SIG-M5 treated with dmso at 0.1 percent for 504 hours (cell line): ENCODE measurements at regions not wholly inside any gene's neighbourhood (a gene's known extent, or its start where the extent isn't known, plus 50 kb on each side); places are given as distances from the start of the nearest gene placed in this dataset.
"Not testable (repeated sequence)": the region's sequence is repeated elsewhere in the genome, so short reads cannot be mapped to it uniquely, and the experiment has no call there.

Experiments used
- DNase-seq: peaks from one replicate; lab custom pipeline; 2025; ENCODE audit not compliant: unreplicated experiment; lab: John Stamatoyannopoulos, UW

DNA sequence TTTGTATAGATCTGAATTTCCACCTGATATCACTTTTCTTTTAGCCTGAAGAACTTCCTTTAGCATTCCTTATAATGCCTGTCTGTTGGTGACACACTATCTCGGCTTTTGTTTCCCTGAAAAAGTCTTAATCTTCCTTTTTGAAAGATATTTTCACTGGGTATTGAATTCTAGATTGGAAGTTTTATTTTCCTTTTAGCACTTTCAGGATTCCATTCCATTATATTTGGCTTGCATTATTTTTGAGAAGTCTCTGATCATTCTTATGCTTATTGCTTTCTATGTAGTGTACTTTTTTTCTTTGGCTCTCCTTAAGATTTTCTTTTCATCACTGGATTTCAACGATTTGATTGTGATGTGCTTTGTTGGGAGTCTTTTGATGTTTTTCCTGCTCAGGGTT lies 510.7 kb downstream of the RWDD3 start:
- DNase-seq, result no peak

DNA sequence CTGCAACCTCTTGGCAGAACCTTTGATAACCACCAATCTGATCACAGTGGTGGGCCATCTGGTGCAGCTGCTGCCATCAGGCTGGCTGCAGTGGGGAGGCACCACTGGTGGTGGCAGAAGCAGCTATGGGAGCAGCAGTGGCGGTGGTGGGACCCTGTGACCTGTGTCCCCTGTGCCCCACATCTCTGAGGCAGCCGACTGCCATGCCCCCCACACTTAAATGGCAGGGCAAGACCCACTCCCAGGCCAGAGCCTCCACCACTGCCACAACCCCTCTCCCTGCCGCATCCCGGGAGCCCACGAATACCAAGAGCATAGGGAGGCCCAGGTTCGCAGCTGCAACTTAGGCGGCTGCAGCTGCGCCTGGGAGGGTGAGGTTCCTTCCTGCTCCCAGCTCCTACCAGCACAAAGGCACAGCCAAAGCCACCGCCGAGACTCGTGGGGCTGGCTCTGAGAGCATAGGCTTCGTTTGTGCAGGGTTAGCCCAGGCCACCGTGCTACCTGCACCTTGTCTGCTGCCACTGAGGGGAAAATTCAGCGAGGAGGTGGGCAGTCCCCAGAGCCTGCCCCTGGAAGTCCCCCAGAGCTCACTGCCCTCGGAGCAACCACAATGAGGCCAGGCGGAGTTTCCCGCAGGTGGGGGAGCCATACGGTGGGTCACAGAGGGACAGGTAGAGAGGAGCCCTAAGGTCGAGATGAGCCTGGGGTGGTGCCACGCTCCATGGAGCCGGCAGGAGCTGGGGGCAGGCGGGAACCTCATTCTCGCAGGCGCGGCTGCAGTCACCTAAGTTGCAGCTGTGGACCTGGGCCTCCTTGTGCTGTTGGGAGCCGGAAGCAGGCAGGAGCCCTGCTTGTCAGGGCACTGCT lies 518.7 kb downstream of the RWDD3 start:
- DNase-seq, result no peak

DNA sequence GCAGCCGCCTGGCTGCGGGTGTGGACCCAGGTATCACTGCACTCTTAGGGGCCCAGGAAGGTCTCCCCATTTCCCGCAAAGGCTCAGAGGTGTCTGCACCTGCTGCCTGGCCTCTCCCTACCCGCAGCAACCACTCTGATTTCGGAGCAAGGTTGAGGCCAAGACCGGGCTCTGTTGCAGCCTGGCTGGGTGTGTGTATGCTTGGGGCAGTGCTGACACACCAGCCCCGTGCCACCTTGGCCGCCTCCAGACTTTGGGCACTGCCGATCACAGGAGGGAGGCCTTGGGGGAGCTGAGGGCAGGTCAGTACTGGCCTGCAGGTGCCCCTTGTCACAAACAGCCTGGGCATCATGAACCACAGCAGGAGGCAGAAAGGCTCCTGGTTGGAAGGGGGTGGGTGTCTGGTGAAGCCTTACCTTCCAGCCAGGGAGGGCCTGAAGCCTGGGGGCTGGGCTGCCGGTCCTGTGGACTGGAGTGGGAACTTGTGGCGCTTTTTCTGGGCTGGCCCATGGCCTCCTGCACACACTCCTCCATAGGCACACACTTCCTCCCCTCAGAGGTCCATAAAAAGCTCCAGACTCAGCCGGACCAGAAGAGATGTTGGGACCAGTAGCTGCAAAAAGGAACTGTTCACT lies 519.5 kb downstream of the RWDD3 start:
- no peak for DNase-seq

DNA sequence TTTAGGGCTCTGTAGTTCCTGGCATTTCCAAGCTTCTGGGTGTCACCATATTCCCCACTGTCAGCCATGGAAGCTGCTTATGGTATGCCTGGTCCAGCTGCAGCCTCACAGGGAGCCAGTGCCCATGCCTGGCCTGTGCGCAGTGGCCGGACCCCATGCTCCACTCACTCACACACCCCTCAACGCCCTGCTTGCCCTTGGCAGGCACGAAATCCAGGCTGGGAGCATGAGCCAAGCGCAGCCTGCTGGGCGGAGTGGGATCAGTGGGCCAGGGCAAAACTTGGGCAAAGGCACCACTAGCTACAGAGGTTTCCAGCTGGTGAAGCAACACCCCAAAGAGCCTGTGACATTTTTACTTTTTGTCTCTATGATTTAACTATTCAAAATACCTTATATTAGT lies 520.4 kb downstream of the RWDD3 start:
- no peak for DNase-seq

DNA sequence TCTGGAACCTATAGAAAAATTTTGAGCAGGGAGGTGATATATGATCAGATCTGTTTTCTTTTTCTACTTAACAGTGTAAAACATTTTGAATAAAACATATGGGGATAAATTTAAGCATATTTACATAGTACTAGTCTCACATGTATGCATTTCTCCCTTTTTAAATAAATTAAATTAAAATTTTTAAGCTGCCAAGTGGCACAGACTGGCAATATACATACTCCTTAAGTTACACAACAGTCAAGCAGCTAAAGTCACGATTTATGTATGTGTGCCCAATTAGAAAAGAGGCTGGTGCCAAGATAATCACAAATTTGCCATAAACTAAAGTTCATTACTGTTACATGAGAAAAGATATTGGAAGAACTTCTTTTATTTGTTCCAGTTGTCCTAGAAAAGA lies 532.0 kb downstream of the RWDD3 start:
- DNase-seq, result no peak

DNA sequence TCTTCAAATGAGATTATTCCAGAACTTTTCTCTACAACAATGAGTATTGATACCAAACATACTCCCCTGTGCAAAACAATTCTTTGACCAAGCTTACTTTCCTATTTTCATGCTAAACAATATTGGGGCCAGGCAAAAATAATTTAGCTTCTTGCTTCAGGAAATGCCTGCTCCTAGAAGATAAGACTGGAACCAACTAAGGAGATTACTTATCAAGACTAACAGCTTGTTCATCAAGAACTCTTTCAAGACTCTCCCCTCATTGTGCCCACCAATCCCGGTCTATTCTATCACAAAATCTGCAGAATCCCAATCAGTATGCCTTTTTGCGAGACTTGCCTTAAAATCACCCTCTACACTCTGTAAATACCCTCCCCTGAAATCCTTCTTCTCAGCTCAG lies 536.6 kb downstream of the RWDD3 start:
- DNase-seq, result no peak

DNA sequence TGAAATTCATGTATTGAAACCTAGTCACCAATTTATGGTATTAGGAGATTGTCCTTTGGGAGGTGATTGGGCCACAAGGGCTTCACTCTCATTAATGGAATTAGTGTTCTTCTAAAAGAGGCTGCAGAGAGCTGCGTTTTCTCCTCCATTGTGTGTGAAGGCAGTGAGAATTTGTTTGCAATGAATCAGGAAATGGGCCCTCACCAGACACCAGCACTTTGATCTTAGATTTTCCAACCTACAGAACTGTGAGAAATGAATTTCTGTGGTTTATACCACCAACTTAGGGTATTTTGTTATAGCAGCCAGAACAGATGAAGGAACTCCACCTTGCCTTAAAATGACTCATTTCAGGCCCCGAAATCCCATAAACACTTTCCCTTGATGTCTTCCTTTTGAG lies 544.2 kb downstream of the RWDD3 start:
- DNase-seq, result no peak

DNA sequence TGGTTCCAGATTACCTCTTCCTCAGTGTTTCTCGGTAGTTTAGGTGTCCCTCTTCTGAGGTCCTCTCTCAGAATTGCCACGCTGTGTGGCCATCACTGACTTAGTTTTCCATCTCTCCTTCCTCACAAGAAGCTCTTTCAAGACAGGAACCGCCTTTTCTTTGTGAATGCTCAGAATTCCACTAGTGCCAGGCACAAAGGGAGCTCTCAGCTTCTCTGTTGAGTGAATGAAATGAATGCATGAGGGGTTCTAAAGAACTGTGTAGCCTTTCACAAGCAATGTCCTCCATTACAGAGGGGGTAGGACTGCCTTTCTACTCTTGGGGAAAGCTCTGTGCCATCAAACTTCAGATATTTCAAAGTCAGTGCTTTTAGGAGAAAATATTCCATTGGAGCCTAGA lies 546.8 kb downstream of the RWDD3 start:
- no peak for DNase-seq

DNA sequence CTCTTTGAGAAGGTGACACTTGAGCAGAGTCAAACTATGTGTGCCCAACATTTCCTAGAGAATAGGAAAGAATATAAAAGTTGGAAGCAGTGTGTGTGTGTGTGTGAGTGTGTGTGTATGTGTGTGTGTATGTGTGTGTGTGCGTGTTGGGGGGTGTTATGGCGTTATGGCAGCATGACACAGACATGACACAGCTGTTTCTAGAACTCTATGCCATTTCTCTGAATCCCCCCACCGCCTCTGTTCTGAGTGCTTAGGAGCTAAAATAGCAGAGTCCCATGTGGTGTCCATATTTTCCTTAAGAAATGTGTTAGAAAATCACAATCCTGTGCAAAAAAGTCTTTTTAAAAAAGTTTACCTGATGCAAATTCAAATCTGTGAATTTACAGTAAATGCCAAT lies 556.1 kb downstream of the RWDD3 start:
- DNase-seq, result no peak

DNA sequence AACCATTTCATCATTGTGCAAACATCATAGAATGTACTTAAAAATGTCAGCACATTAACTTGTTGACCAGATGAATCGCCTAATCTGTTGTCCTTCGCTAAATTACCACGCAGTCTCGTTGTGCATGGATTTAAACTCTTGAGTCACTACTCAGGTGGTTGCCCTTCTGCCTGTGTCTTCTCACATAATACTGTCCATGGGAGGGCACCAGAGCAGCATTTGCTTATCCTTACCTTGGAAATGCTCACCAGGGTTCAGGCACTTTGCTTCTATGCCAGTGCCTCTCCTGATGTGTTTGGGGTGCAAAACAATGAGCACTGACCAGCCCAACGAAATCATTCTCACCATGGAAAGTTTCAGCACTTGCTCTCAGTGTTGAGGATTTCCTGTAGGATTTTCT lies 559.9 kb downstream of the RWDD3 start:
- DNase-seq, result peak; percentile 0

DNA sequence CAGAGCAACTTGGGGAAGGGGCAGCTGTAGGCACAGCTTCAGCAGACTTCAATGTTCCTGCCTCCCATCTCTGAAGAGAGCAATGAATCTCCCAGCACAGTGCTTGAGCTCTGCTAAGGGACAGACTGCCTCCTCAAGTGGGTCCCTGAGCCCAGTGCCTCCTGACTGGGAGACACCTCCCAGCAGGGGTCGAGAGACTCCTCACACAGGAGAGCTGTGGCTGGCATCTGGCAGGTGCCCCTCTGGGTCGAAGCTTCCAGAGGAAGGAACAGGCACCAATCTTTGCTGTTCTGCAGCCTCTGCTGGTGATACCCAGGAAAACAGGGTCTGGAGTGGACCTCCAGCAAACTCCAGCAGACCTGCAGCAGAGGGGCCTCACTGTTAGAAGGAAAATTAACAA lies 563.8 kb downstream of the RWDD3 start:
- DNase-seq, result not testable (repeated sequence)

DNA sequence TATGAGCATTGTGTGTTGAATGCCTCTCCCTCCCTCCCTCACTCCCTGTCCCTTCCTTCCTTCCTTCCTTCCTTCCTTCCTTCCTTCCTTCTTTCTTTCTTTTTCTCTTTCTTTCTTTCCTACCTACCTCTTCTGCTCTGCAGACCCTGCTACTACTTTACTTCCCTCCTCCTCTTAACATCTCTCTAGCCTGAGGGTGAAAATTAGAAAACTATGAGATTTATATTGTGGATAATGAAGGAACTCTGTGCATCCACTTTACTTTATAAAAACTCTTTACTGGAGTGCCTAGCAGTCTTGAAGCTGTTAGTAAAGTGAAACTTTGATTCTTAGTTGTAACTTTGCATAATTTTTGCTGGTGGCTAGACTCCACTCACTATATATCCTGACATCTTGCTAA lies 572.2 kb downstream of the RWDD3 start:
- DNase-seq, result no peak

DNA sequence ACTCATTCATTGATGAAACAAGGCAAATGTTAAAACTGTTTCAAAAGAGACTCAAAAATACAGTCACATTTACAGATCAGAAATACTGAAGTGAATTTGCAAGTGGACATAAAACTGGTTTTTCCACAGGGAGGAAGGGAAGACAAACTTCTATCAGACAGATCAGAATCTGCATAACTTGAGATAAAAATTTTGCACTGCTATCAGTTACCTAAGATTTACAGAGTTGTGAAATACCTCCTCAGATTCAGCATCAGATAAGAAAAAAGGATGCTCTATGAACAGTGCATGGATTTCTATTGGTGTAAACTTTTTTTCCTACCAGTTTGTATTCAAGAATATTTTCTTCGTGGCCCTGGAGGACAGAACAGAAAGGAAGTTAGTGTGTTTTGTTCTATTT lies 575.4 kb downstream of the RWDD3 start:
- DNase-seq, result no peak

DNA sequence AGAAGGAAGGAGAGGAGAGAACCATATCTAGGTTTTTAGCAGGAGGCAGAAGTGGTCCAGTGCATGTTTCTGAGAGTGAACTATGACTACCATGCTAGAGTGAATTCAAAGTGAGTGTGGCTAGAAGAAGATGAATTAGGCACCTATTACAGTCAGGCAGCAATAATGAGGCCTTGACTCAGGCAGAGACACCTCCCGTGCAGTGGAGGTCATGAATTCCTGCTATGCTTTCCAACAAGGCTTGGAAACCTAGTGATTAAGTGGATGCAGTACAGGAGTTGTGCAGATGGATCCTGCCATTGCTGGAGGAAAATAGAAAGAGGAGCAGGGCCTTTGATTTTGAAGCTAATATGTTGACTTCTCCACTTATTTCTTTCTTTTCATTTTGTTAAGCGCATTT lies 581.5 kb downstream of the RWDD3 start:
- DNase-seq, result no peak

DNA sequence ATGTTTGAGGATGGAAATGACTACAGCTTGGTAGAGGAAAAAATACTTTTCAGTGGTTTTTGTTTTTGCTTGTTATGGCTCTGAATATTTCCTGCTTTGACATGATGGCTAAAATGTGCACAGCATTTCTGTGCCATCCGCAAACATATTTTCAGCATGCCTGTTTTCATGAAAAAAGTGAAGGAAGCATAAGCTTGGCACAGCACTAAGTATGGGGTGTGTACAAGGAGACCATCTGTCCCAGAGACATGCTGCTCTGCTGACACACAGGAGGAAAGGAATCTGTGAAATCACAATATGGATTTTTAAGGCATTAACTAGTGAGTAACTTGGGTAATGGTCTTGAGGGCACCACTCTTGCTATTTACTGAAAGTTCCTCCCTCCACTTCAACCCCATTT lies 595.5 kb downstream of the RWDD3 start:
- no peak for DNase-seq

DNA sequence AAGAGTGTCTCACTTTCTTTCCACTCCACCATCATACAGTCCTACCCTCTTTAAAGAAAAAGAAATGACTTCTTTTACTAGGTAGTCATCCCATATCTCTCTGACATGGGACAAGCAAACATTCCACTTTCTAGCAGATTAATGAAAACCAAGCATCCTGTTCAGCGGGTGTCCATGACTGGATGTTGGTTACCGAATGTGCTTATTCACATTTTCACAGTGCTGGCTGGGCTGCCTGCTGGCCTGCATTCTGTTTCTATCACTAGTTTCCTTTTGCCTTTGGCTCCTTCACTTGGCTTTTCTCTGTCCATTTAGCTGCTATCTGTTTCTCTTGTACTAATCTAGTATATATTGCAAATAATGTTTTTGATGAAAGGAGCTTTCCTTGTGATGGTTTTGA lies 598.4 kb downstream of the RWDD3 start:
- DNase-seq, result no peak

DNA sequence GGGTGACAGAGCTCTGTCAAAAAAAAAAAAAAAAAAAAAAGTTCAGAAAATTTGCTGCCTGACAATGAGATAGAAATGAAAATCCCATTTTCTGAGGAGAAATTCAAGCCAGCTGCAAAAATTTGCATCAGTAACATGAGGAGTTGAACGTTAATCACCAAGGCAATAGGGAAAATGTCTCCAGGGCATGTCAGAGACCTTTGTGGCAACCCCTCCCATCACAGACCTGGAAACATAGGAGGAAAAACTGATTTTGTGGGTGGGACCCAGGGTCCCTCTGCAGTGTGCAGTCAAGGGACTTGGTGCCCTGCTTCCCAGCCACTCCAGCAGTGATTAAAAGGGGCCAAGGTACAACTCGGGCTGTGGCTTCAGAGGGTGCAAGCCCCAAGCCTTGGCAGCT lies 615.4 kb downstream of the RWDD3 start:
- no peak for DNase-seq

DNA sequence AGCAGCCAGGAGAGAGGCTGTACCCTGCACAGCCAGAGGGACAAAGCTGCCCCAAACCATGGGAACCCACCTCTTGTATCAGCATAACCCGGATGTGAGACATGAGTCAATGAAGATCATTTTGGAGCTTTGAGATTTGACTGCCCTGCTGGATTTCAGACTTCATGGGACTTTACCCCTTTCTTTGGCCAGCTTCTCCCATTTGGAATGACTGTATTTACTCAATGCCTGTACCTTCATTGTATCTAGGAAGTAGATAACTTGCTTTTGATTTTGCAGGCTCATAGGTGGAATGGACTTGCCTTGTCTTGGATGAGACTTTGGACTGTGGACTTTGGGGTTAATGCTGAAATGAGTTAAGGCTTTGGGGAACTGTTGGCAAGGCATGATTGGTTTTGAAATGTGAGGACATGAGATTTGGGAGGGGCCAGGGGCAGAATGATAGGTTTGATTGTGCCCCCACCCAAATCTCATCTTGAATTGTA lies 616.2 kb downstream of the RWDD3 start:
- no peak for DNase-seq

DNA sequence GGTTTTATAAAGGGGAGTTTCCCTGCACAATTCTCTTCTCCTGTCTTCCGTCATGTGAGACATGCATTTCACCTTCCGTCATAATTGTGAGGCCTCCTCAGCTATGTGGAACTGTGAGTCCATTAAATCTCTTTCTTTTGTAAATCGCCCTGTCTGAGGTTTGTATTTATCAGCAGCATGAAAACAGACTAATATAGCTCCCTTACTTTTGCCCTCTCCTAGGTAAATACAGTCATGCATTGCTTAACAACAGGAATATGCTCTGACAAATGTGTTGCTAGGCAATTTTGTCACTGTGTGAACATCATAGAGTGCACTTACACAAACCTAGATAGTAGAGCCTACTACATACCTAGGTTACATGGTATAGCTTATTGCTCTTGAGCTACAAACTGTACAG lies 616.8 kb downstream of the RWDD3 start:
- DNase-seq, result no peak

DNA sequence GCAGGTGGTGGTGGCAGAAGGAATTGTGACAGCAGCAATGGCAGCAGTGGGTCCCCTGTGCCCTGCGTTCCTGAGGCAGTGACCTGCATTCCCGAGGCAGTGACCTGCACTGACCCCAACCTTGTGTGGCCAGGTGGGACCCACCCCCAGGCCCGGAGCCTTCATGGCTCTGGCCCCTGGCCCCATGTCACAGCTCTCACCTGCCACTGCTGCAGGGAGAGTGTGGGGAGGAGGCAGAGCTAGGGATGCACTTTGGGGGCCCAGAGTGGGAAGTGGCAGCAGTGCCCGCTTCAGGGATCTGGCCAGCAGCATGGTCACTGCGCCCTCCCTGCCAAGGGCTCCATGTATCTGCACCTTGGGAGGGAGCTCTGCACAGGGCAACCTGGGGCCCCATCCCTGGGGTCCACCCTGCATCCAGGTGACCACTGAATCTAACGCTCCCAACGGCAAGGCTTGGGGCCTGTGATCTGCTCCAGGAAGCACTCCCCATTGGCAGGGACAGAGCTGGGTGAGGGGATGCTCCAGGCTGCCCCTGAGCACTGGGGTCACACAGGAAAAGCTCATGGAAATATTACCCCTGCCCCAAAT lies 618.6 kb downstream of the RWDD3 start:
- no peak for DNase-seq

DNA sequence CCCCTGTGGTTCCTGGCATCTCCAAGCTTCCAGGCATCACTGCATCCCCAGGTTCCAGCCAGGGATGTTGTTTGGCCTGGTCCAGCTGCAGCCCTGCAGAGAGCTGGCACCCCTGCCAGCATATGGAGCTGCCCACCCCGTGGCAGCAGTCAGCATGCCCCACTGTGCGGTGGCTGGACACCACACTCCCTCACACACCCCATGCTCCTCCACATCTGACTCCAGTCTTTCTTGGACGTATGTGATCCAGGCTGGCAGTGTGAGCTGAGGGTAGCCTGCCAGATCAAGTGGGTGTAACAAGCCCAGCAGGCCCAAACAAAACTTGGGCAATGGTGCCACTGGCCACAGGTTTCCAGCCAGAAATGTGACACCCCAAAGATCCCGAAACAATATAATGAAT lies 620.4 kb downstream of the RWDD3 start:
- no peak for DNase-seq

DNA sequence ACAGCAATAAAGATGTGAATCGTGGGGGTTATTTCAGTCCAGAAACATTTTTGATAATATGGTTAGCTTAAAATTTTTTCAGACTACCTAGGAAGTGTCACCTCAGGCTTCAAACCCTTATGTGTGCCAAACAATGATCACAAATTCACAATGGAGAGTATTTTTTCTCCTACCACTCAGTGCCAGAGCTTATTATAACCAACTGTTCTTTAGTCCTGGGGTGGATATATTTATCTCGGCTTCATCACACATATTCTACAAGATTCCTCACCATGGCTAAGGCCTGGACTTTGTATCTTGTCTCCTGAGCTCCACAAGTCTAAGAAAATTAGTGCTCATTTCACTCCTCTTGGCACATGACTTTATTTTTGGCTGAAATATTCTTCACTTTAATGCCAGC lies 629.1 kb downstream of the RWDD3 start:
- no peak for DNase-seq
